ENCODE measurements at regions not wholly inside any gene's neighbourhood (a gene's known extent, or its start where the extent isn't known, plus 50 kb on each side); places are given as distances from the start of the nearest gene placed in this dataset.

DNA sequence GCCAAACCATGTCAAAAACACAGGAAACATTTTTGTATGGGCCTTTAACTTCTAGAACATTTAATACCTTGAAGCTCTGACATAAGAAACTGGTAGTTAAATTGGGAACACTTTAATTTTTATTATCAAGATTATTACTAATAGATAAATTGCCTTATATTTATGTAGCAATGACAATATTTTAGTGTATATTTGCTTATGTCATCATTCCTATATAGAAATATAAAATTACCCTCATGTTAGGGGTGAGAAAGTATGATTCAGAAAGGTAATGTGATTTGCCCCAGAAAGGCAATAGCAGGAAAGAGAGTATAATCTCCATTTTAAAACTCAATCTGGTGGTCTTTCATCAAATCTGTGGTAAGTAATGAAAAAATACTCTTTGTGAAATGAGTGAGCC, 147.4 kb downstream of the IL15 start:
- no peak for DNase-seq

GRCh38 chr4:141786946-141787345, 150.6 kb downstream of the IL15 start:
- no peak for DNase-seq

DNA sequence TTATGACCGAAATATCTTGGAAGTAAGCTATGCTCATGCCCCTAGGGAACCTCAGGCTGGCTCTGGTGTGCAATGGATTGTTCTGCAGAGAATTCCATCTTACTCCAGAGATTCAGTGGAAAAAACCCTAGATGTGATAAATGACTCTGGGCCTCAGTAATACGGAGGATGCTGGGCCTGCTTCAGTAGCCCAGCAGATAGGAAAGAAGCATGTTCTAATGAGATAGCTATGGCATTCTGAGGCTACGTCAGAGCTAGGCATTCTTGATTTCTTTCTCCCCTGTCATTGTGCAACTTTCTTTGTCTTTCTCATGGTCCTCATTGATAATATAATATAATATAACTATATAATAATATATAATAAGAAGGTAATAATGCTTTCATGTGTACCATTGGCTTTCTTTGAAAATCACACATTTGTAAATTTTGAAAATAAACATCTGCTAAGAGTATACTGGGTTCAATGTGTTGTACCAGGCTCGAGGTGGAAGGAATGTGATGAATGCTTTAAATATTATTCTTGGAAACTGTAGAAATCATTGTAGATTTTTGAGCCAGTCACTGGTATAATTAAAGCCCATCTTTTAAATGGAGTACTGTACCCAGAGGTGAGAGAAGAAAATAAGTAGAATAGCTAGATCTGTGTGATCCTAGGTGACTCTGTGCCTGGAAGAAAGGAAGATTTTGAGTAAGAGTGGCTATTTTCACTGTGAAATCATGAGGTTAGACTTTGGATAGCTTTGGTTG, 152.0 kb downstream of the IL15 start:
- DNase-seq, result no peak

DNA sequence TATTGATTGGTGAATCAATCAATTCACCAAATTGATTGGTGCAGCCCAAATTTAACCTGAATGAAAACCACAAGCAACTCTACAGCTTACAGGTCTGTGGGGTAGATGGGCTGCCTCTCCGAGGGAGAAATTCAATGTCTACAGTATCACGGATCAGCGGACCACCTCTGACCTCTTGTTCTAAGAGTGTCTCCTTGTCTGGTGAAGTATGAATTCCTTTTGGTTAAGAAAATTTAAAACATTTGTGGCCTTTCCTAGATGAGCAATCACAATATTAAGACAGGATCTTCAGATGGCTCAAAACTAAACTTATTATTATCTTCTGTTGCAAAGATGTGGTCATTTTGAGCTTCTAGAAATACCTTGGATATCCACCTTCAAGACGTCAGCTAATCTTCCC, 153.3 kb downstream of the IL15 start:
- DNase-seq, result no peak

DNA sequence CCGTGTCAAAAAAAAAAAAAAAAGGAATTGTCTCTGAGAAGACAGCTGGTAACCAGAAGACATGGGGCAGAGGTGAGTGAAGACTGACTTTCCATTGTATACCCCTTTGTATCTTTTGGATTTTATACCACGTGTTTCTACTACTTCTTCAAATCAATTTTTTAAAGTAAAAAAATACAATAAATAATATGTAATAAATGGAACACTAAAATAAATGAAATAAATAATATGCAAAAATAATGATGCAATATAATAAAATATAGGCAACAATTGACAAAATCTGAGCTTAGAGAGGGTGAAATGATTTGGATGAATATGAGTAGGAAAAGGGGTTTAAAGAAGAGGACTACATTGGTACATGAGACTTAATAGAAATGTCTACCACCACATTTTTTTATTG, 155.8 kb downstream of the IL15 start:
- DNase-seq, result no peak

DNA sequence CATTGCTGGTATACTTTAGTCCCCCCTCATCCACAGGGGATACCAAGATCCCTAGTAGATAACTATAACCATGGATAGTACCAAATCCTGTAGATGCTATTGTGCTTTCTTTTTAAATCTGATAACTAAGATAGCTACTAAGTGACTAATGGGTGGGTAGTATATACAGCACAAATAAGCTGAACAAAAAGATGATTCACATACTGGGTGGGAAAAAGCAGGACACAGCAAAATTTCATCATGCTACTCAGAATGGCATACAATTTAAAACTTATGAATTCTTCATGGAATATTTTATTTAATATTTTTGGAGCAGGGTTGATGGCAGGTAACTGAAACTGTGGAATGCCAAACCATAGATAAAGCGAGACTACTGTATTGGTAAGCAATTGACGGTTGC, 161.6 kb downstream of the IL15 start:
- DNase-seq, result no peak

GRCh38 chr4:141801558-141801957, 165.2 kb downstream of the IL15 start:
- no peak for DNase-seq

GRCh38 chr4:141802333-141802732, 165.9 kb downstream of the IL15 start:
- DNase-seq, result no peak

DNA sequence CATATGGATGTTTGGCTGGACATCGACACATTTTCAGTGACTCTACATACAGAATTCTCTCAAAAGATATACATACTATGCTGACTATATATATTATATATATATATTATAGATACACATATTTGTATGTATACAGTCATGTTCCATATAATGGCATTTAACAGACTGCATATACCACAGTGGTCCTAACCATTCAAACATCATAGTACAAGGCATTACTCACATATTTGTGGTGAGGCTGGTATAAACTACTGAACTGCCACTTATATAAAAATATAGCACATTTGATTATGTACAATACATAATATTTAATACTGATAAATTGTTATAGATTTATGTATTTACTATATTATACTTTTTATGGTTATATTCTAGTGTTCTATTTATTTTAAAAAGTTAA, 168.5 kb downstream of the IL15 start:
- no peak for DNase-seq

DNA sequence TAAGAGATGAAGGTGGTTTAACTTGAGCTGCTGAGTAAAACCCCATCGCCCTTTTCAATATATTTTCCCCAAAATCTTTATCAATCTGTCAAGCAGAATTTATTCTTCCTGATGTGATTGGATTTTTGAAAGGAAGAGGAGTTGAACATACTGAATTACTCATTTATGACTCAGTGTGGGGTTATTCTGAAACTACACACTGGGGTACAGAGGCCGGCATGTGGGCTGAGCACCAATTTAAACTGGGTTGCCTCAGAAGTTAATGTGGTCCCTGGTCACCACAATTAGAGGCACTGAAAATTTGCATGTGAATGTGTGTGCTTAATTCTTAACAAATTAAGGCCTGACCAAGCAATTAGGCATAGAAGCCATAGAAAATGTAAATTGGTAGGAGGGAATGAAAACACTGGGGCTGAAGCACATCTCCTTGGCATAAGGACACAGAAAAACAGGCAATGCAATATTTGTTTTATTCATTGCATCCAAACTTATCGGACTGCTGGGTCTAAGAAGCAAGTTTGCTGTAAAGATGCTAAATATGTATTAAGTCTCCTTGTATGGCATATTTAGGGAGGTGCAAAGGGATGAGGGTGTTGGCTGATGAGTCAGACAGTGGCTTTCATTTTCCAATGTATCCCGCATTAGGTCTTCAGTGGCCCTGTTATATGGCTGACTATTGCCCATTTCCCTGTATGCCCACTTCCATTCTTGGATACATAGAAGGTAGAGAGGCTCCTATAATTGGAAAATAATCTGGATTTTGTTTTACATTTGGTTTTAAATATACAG, 170.9 kb downstream of the IL15 start:
- DNase-seq, result peak; percentile 31

DNA sequence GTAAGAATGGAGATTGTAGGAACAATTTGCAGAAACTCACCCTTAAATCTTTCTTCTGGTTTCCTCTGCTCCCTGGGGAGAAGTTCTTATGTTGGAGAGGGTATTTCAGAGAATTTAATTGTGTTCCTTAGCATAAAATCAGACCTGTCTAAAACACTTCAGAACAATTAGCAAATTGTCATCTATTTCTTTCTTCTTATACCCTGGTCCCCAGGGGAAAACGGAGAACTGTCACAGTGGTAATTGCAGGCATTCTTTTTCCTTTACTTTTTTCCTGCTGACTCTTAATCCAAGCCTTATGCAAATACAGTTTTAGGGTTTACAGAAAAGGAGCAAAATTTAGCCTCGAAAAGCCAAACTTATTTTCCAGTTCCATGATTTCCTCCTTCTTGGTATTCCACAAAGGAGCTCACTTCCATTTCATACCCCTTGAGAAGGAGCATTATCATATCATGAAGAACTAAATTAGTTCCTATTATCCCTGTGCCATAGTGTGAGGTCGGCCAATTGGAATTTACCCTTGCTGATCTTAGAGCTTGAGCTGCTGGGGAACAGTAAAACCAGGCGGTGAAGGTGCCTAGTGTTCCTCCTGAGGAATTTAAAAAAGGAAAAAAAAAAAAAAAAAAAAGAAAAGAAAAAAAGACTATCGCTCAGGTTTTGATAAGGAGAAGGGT, 173.8 kb downstream of the IL15 start:
- DNase-seq, result no peak

DNA sequence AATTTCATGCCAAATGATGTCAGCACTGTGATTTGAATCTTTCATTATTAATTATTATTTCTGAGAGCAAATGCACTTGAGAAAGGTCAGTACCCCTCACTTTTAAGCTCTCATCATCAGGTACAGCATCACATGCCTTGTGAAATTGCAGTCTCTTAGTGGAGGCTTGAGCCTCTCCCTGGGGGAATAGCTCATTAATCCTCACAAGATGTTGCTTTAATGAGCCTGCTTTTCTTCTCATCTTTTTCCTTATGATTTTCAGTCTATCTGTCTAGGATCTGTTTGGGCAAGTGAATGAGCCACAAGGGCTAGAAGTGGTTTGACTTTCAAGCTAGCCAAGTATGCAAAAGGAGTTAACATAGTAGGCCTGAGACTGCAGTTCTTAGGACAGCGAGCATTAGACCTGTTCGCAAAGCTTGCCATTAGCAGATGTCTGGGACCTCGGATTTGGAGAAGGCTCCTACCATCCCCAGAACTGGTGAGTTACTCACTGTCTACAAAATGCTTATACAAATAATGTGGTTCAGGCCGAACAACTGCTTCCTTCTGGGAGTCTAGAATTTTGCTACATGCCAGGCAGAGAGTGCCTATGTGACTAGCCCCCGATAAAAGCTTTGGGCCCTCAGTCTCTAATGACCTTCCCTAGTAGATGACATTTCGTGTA, 174.5 kb downstream of the IL15 start:
- DNase-seq, result no peak

DNA sequence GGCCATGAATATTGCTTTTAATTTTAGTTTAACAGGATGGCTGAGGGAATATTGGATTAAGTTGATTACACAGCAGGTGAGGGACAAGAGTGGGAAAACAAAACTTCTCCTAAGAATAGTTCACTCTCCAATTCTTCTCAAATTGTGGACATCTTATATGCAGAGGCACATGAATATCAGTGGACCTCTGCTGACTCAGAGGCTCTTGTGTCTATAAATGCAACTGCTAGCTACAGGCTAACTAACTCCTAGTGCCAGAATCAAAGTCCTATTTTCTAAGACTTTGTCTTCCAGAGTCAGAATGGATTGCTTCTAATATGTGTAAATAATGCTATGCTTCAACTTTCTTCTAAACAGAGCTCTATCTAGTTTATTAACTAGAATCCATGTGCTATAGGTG, 175.8 kb downstream of the IL15 start:
- DNase-seq, result no peak

DNA sequence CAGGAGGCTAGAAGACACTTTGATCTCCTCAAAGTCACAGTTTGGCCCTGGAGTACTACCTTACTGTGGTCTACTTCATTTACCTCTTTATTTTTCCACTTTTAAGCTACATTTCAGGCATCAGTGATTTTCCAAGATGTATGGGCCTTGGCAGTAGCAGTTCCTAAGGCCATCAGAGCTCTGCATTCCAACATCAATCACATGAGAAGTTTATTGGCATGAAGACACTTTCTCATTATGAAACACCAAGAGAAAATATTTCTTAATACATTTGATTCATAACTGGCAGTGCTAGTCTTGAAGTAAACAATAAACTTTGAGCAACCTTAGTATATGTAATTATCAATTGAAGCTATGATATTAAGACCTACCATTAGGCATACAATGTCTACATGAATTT, 178.1 kb downstream of the IL15 start:
- no peak for DNase-seq

DNA sequence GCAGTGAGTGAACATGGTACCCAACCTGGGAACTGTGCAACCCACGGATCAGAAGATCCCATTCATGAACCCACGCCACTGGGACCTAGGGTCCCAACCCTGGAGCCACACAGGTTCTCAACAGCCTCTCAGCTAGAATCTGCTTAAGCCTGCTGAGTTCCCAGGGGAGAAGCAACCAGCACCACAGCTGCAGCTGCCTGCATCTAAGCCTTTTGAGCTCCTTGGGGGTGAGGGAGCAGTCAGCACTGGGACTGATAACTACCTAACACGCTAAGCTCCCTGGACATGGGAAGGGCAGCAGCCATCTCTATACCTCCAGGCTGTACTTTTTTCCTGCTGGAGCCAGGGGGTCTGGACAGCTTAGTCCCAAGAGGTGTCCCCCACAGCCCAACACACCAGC, 179.3 kb downstream of the IL15 start:
- no peak for DNase-seq

DNA sequence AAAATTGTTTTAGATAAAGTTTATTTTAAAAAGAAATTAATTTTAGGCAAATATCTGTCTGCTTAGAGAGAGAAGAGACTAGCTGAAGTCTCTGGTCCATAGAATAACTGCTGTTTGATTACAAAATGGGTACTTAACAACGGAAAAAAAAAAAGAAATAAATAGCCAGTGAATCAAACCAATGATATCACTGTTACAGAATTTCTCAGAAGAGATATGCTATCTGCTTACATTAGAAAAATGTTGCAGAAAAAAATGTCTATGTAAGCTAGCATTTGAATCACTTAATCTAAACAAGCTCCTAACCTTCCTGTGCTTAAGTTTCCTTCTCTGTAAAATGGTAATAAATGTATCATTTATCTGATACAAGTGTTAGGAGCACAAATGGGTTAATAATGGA, 189.9 kb downstream of the IL15 start:
- no peak for DNase-seq

GRCh38 chr4:141833209-141833608, 196.8 kb downstream of the IL15 start:
- no peak for DNase-seq

DNA sequence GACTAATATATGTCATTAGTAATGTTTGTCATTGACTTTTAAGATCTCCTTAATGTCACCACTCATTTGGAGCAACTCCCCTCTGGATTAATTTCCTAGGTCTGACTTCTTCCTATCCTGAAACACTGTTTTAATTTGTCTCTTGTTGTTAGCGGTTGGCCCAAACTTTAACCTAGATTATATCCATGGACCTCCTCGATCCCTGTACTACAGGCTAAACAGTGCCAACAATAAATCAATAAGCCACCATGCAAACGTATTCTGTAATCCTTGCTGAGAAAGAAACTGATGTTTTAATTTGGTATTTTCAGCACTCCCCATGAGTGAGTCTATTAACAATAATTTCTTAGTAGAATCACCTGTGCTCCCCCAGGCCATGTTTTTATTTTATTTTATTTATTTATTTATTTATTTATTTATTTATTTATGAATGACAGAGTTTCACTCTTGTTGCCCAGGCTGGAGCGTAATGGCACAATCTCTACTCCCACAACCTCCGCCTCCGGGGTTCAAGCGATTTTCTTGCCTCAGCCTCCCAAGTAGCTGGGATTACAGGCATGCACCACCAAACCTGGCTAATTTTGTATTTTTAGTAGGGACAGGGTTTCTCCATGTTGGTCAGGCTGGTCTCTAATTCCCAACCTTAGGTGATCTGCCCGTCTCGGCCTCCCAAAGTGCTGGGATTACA, 204.1 kb downstream of the IL15 start:
- DNase-seq, result no peak

GRCh38 chr4:141843136-141843535, 206.8 kb downstream of the IL15 start:
- DNase-seq, result no peak

DNA sequence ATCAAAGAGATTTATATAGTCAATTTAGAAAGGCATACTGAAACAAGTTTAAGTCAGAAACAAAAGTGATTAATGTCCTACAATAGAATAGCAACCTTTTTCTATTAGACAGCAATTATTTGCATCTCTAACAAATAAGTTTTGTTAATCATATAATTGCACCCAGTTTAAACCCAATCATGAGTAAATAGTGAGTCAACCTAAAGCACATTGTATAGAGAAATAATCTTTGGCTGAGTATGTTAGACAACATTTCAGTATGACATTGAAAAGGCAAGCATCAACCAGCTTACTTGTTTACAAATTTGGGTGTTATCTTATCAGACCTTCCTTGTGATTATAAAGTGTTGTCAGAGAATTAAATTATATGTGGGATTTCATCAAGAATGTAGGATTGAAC, 209.5 kb downstream of the IL15 start:
- no peak for DNase-seq

DNA sequence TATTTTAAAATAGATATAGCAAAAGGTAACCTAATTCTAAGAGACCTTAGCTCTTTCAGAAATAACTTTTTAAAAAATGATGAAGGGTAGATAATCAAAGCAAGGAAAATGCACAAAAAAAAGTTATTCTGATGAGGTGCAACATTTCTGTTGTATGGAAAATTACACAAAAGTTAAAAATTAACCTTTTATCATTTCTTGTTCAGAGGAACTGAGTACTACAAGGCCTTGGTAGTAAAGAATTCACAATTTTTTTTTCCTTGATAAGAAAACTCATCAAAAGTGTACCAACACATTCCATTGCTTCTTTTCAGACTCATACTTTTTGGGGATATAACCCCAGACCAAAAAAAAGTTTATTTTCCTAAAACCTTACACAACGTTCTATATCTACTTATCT, 213.0 kb downstream of the IL15 start:
- DNase-seq, result no peak

- DNase-seq, result no peak
Observed at GRCh38 chr4:141849778-141850177, 213.4 kb downstream of the IL15 start.
